HG02759 (cell line): ENCODE measurements at regions not wholly inside any gene's neighbourhood (a gene's known extent, or its start where the extent isn't known, plus 50 kb on each side); places are given as distances from the start of the nearest gene placed in this dataset.
"Not testable (repeated sequence)": the region's sequence is repeated elsewhere in the genome, so short reads cannot be mapped to it uniquely, and the experiment has no call there.

ENCODE experiments used
- ATAC-seq: cut with Tn5 transposase; IDR thresholded peaks from one replicate; pipeline ENCODE4 v1.9.1; 2021; ENCODE audit warnings: mild to moderate bottlenecking, moderate library complexity; ENCODE audit not compliant: unreplicated experiment

DNA sequence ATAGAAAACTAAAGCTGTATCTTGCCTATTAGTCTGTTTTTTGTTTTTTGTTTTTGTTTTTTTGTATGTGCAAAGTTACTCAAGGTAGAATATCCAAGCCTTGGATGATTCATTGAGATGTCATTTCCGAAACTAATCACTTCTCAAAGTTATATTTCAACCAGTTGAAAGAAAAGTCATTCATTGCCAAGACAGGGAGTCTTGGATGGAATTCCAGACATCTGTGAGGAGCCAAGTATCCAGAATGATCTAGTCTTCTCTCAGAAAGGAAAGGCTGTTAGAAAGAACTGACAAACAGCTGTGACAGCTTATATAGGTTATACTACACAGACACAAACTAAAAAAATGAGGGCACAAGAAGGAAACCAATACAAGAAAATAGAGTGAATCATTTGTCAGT is 141.1 kb upstream of the NDST3 start:
- no peak for ATAC-seq

DNA sequence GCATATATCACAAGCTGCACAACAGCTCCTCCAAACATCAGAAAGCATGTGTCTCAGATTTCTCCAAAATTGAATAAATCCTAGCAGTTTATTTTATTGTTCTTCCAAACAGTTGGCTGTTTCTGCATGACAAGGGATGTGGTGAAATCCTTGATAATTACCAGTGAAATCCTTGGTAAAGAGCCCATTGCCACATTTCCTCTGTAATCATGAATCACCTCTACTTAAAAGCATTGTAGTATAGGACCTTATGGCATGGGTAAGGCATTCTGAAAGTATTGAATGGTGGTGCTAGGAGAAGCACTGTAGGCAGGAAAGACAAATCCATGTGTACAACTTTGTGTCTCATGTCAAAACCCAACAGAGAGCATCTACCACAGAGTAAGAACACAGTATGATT is 135.8 kb upstream of the NDST3 start:
- ATAC-seq: no peak

DNA sequence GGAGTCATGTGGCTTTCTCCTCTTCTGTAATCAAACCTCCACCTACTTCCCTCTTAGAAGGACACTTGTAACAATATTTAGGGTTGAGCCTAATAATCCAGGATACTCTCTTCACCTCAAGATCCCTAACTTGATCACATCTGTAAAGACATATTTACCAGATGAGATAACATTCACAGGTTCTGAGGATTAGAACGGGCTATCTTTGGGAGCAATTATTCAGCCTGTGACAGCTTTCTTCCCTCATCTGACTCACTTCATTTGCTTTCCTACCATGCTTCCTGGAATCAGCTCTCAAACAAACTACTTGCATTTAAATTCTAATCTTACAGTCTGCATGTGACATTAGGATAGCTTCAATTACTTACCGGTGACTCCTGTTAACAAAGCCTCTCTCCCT is 133.5 kb upstream of the NDST3 start:
- ATAC-seq: no peak

DNA sequence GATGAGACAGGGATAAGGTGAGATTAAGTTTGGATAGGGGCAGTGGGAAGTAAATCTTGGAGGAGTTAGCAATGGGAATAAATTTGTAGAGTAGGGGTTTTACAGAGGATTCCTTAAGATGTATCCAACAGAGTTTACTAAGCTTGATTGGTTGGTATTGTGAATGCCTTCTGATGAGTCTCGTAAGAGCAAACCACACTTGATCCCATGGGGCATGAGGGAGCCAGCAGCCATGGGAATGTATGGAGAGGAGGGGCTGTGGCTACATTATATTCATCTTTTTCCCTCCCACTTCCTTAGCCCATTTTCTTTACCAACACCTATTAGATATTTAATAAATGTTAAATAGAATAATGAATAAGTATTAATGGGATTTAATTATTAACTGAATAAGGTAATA is 126.6 kb upstream of the NDST3 start:
- no peak for ATAC-seq

DNA sequence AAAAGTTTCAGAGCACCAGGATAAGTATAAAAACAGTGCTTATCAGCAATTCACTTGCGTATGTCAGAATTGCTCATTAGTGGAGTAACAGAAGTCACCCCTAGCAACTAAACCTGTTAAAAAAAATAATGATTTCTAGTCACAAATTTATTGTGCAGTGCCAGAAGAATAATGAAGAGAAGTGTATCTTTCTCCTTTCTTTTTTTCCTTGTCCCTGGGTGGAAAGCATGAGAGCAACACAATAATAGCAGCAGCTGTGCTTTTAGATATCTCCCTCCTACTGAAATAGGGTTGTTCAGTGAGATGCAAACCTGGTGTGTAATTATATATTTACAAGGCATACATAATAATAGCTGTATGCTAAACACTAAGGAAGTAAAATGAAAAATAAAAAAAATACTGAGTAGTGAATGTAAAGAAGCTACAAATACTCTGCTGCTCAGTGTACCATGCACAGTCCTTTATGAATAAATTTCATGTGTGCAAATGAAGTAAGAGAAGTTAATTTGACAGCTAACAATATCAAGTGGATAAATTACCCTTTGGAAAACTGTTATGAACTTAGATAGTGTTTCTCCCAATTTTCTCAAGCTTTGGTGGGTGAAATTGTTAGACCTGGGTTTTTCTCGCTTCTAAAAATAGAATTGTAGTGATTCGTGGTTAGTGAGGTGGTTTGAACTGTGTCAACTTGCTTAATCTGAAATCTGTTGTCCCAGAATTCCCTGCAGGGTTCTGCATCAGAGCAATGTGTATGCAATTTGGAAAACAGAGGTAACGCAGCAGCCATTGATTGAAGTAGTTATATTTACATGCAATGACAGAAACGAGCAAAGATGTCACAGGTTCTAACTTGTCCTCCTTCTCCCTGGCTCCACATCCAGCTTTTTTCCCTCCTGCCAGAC is 125.7 kb upstream of the NDST3 start:
- ATAC-seq: no peak

DNA sequence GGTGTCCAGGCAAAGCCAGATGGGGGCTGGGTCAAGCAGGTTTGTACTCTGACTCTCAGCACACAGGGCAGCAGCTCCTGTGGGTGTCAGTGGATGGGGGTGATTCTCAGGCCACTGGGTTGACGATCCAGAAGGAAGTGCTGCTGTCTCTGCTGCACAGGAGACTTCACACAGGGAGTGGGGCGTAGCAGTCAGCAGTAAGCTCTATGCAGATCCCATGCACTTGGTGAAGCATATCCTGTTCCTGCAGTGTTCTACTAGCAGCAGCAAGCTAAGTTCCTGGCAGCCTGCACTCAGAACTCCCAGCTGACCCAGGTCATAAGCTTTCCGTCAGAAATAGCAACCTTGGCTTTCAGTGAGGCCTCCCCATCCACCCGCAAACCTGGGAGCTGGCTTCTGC is 117.6 kb upstream of the NDST3 start:
- ATAC-seq: no peak

DNA sequence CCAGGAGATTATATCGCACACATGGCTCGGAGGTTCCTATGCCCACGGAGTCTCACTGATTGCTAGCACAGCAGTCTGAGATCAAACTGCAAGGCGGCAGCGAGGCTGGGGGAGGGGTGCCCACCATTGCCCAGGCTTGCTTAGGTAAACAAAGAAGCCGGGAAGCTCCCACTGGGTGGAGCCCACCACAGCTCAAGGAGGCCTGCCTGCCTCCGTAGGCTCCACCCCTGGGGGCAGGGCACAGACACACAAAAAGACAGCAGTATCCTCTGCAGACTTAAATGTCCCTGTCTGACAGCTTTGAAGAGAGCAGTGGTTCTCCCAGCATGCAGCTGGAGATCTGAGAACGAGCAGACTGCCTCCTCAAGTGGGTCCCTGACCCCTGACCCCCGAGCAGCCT is 112.0 kb upstream of the NDST3 start:
- not testable (repeated sequence) for ATAC-seq

DNA sequence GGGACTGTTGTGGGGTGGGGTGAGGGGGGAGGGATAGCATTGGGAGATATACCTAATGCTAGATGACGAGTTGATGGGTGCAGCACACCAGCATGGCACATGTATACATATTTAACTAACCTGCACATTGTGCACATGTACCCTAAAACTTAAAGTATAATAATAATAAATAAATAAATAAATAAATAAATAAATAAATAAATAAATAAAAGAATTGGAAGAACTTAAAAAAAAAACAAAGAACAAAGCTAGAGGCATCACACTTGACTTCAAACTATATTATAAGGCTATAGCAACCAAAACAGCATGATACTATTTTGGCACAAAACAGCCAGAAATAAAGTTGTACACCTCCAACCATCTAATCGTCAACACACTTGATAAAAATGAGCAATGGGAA is 106.5 kb upstream of the NDST3 start:
- ATAC-seq: not testable (repeated sequence)

DNA sequence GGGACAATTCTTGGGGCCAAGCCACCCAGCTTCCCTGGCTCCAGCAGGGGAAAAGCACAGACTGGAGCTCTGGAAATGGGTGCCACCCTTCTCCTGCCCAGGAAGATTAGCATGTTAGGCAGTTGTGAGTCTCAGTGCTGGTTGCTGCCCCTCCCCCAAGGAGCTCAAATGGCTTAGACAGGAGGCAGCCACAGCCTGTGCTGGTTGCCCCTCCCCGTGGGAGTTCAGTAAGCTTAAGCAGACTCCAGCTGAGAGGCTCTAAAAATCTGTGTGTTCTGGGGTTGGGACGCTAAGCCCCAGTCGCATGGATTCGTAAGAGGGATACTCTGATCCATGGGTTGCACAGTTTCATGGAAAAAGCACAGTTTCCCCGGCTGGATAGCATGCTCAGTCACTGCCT is 92.7 kb upstream of the NDST3 start:
- no peak for ATAC-seq

DNA sequence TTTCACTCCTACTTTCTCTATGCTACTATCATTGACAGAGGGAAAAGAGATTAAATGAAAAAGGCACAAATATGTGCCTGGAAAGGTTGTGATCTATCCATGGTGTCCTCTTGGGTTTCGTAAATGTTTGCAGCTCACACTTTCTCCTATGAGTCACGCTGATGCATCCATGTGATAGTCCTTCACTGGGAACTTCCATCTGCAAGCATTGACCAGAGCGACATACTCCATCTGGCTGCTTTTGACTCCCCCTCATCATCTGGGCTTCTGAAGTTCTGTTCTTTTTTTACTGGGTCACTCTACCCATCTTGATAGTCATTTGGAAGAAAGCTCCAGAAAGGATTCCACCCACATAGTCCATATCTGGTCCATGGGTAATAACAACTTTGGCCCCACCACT is 84.7 kb upstream of the NDST3 start:
- ATAC-seq: no peak

DNA sequence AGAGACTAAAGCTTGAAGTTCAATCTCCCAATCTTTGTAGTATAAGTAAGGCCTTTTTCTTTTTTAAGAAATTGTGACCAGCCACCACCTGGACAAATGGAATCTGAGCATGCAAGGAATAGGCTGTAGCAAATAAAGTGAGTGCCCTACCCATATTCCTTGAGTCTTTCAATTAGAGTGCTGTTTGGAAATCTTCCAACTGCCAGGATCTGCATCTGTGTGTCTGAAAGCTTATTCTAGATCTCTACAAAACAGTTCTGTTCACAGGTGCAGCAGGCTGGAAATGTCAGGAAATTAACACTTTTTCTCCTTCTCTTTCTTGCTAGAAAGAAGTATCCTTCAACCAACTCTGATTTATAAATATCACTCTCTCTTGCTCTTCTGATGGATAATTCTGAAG is 76.7 kb upstream of the NDST3 start:
- ATAC-seq: no peak

DNA sequence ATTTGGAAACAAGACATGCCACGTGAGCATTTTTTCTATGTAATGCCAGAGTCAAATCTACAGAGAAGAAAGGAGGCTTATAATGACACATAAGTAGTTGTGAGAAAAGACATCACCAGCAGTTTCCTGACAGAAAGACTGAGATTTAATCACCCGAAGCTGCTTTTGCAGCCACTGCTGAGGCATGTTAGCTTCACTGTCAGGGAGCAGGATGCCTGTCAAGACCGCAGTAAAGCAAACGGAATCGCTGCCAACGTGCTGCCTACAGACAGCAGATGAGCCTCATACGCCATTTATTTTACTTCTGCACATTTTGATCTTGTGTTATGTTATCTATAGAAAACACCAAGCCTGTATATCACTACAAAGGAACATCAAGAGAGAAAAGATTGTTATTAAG is 68.7 kb upstream of the NDST3 start:
- no peak for ATAC-seq

DNA sequence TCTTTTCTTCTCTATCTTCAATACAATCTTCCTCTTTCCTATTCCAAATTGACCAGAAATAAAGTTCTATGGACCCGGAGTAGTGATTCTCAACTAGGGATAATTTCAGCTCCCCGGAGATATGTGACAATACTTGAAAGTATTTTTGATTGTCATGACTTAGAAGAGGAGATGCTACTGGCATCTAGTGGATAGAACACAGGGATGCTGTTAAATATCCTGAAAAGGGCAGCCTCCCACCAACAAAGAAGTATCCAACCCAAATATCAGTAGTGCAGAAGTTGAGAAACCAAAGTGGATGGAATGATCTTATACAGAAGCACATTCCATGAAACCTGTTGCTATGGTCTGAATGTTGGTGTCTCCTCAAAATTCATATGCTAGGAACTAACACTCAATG is 65.7 kb upstream of the NDST3 start:
- ATAC-seq: no peak

DNA sequence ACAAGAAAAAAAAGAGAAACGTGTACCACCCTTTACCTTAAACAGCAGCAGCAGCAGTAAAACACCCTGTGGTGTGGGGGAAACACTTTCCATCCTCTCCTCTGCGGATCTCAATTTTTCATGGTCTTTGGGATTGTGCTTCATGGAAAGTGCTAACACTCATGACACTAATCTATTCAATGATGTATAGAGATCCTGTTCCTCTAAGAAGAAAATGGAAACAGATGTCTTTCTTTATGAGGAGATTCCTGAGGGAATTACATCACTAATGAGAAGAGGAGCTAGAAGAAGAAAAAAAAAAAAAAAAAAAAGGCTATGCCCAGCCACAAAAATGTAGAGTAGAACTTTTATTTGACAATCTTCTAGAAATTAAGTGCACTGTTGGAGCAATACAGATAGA is 62.9 kb upstream of the NDST3 start:
- no peak for ATAC-seq

DNA sequence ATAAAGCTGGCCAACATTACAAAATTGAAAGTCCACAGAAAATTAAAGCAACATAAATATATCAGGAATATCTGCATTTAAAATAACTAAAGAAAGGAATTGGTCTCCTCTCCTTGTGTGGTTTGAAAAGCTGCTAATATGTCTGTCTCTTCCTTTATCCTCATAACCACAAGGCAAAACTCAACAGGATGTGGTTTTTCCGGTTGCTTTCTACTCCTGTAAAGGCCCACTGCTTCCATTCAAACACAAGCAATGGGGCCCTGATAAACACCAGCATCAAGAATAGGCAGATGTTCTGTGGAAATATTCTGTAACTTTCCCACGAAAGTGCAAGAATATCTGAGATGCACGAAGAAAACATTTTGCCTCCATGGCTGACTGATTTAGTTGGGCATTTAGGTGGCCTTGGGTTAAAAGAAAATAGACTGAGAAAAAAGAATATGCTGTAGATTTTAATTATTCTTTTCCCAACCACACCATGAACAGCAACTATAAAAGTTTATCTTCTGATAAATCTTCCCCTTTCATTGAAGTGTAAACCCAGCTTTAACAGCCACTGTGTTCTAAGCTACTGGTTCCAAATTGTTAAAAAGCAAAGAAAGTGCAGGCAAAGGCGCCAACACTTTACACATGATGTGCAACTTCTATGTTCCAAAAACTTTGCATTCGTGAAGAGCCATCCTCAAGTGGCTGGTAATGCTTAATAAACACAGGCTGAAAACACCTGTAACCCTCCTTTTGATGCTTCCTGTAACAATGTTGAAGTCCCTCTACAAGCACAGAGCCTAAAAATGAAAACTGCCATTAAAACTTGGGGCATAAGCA is 50.5 kb upstream of the NDST3 start:
- no peak for ATAC-seq

DNA sequence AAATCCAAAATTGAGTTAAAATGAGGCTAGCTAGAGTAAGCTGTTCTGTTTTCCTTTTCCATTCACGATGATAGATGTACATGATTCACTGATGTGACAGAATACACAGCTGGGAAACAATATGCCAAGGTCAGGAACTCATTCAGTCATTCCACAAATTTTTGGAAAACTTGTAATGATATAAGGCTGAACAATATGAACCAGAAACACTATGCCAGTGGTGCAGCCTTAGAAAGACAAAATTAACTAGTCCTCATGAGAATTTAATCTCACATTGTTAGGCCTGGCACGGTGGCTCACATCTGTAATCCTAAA is 50.0 kb upstream of the NDST3 start:
- ATAC-seq: no peak
